GM10266 (cell line): ENCODE measurements at regions not wholly inside any gene's neighbourhood (a gene's known extent, or its start where the extent isn't known, plus 50 kb on each side); places are given as distances from the start of the nearest gene placed in this dataset.

ENCODE experiments used
- DNase-seq: peaks from one replicate; pipeline ENCODE4 v3.0.0; 2012; ENCODE audit errors: extremely low spot score
- TF ChIP-seq, protein P1 (sequence below): IDR thresholded peaks from 2 replicates; pipeline ENCODE4 v1.5.1; 2012; ENCODE audit warnings: mild to moderate bottlenecking, low read depth; ENCODE audit not compliant: control insufficient read depth, insufficient read depth; ENCODE audit errors: missing control alignments

DNA sequence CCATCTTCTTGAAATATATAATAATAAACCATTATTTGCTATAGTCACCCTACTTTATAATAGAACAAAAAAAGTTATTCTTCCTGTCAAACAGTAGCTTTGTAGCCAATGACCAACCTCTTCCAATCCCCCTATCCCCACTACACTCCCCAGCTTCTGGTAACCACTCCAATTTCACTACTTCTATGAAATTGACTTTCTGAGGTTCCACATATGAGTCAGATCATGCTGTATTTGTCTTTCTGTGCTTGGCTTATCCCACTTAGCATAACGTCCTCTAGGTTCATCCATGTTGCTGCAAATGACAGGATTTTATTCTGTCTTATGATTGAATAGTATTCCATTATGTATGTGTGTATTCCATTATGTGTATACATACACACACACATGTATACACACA is 809.7 kb upstream of the NDST4 start:
- DNase-seq: no peak
- TF ChIP-seq, protein P1, sequence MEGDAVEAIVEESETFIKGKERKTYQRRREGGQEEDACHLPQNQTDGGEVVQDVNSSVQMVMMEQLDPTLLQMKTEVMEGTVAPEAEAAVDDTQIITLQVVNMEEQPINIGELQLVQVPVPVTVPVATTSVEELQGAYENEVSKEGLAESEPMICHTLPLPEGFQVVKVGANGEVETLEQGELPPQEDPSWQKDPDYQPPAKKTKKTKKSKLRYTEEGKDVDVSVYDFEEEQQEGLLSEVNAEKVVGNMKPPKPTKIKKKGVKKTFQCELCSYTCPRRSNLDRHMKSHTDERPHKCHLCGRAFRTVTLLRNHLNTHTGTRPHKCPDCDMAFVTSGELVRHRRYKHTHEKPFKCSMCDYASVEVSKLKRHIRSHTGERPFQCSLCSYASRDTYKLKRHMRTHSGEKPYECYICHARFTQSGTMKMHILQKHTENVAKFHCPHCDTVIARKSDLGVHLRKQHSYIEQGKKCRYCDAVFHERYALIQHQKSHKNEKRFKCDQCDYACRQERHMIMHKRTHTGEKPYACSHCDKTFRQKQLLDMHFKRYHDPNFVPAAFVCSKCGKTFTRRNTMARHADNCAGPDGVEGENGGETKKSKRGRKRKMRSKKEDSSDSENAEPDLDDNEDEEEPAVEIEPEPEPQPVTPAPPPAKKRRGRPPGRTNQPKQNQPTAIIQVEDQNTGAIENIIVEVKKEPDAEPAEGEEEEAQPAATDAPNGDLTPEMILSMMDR: no peak

GRCh38 chr4:115920637-115921036 is 807.2 kb upstream of the NDST4 start:
- no peak for DNase-seq
- TF ChIP-seq, protein P1: no peak

DNA sequence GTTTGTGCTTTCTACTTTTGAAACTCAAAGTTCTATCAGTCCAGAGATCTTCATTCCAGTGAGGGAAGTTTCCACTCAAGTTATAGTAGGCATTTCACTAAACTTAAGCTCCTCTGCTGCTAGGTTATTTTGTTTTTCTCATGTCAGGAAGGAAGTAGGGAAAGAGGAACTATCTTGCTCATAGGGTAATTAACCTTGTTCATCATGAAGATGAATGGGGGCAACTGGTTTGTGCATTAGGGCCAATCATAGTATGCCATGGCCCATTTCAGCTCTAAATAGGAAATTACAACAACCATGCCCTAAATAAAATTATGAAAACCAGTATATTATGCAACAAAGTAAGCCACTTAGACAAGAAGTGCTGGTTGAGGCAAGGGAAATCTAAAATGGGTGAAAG is 804.7 kb upstream of the NDST4 start:
- DNase-seq: no peak
- TF ChIP-seq, protein P1: no peak

DNA sequence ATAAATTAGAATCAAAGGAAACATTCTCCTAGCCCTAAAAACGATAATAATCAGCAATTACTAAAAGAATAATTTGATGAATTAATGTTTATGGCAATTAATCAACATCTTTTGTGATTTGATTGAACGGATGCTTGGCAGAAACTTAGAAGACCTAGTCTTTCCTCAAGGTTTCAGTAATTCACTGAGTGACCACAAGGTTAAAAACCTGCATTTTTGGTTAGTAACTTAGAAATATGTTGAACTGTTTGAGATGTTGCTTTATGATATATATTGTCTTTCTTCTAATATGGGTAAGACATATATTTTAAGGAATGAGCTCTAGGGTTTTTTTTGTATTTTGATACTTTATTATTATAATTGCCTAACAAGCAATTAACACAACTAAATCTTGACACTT is 793.0 kb upstream of the NDST4 start:
- TF ChIP-seq, protein P1: no peak
- no peak for DNase-seq

DNA sequence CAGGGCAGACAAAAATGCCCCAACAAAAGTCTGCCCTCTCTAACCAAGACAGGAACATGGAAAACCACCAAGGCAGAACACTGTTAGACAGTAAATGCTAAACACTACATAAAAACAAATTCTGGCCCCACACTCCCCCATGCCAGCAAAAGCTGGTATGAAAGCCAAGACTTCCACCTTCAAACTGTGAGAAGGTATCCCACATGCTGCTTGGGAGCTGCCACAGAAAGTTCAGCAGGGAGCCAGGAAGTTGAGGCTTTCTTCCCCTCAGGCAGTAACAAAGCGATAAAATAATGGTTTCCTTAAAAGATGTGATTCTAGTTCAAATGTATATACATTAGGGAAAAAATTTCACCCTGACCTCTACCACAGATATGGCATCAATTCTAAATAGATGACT is 770.4 kb upstream of the NDST4 start:
- DNase-seq: no peak
- TF ChIP-seq, protein P1: no peak

- DNase-seq: no peak
- TF ChIP-seq, protein P1: no peak
These were observed 769.8 kb upstream of the NDST4 start for GRCh38 chr4:115883231-115883630.

- TF ChIP-seq, protein P1: peak; percentile 29
- no peak for DNase-seq
These were observed 759.6 kb upstream of the NDST4 start for GRCh38 chr4:115873048-115873447.
